ENCODE measurements at regions not wholly inside any gene's neighbourhood (a gene's known extent, or its start where the extent isn't known, plus 50 kb on each side); places are given as distances from the start of the nearest gene placed in this dataset.
"Not testable (repeated sequence)": the region's sequence is repeated elsewhere in the genome, so short reads cannot be mapped to it uniquely, and the experiment has no call there.

DNA sequence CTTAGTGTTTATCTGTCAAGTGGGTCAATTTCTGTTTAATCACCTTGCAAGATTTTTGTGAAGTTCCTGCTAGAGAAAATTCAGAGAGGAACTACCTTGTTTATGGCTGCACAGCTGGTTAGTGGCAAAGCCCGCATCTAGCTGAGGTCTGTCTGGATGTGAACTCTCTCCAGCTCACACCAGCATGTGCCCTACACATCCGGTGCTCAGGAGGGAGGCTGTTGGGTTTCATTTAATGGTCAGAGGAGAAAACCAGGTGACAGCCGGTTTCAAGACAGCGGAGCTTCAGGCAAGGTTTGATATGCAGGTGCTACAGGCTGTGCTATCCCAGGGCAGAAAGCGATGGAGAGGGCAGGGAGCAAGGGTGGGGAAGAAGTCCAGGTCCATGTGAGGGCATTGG is 351.1 kb downstream of the ACTR3B start:
- Mint-ChIP-seq H3K4me3 (ENCODE audit: low read depth) (no peak overlapping the region), H3K27me3 (ENCODE audit: low read depth) (no peaks in the 10 kb centered on the region), H3K9me3 (peaks cover 7% of the 10 kb centered on the region), H3K27ac (no peak overlapping the region), H3K4me1 (ENCODE audit: low read depth) (no peaks in the 10 kb centered on the region), H3K36me3 (ENCODE audit: low read depth) (no peaks in the 10 kb centered on the region)
- DNase-seq (ENCODE audit: low spot score), result no peak
- intact Hi-C loops (cut with micrococcal nuclease), result no loop called here

DNA sequence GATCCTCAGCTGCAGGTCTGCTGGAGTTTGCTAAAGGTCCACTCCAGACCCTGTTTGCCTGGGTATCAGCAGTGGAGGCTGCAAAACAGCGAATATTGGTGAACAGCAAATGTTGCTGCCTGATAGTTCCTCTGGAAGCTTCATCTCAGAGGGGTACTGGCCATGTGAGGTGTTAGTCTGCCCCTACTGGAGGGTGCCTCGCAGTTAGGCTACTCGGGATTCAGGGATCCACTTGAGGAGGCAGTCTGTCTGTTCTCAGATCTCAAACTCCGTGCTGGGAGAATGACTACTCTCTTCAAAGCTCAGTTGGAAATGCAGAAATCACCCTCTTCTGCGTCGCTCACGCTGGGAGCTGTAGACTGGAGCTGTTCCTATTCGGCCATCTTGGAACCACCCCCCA is 362.7 kb downstream of the ACTR3B start:
- H3K27ac Mint-ChIP-seq; H3K4me1 Mint-ChIP-seq (ENCODE audit: low read depth); H3K27me3 Mint-ChIP-seq (ENCODE audit: low read depth); intact Hi-C loops (cut with micrococcal nuclease); DNase-seq (ENCODE audit: low spot score); H3K4me3 Mint-ChIP-seq (ENCODE audit: low read depth); H3K36me3 Mint-ChIP-seq (ENCODE audit: low read depth); H3K9me3 Mint-ChIP-seq: not testable (repeated sequence)

GRCh38 chr7:153130052-153130451 is 370.5 kb downstream of the ACTR3B start:
- Mint-ChIP-seq H3K9me3 (peaks cover 13% of the 10 kb centered on the region), H3K36me3 (ENCODE audit: low read depth) (no peaks in the 10 kb centered on the region), H3K4me1 (ENCODE audit: low read depth) (no peaks in the 10 kb centered on the region), H3K27me3 (ENCODE audit: low read depth) (no peaks in the 10 kb centered on the region), H3K4me3 (ENCODE audit: low read depth) (no peak overlapping the region), H3K27ac (no peak overlapping the region)
- intact Hi-C loops (cut with micrococcal nuclease), result no loop called here
- DNase-seq (ENCODE audit: low spot score), result no peak

DNA sequence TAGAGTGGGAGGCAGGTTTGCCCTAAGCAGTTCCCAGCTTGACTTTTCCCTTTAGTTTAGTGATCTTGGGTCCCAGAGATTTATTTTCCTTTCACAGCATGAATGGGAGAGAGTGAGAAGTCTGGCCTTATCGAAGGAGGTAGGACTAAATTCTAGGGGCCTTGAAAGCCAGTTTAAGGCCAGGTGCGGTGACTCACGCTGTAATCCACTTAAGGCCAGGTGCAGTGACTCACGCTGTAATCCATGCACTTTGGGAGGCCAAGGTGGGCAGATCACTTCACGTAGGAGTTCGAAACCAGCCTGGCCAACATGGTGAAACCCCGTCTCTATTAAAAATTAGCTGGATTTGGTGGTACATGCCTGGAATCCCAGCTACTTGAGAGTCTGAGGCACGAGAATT is 392.2 kb downstream of the ACTR3B start:
- Mint-ChIP-seq H3K27me3 (ENCODE audit: low read depth) (no peaks in the 10 kb centered on the region), H3K27ac (no peak overlapping the region), H3K4me3 (ENCODE audit: low read depth) (no peak overlapping the region), H3K9me3 (peaks cover 23% of the 10 kb centered on the region), H3K4me1 (ENCODE audit: low read depth) (no peaks in the 10 kb centered on the region), H3K36me3 (ENCODE audit: low read depth) (no peaks in the 10 kb centered on the region)
- intact Hi-C loops (cut with micrococcal nuclease), result no loop called here
- DNase-seq (ENCODE audit: low spot score), result no peak

GRCh38 chr7:153152801-153153422 is 393.4 kb downstream of the ACTR3B start:
- no peaks in the 10 kb centered on the region for H3K4me1 Mint-ChIP-seq (ENCODE audit: low read depth)
- H3K4me3 Mint-ChIP-seq (ENCODE audit: low read depth), result no peak overlapping the region

DNA sequence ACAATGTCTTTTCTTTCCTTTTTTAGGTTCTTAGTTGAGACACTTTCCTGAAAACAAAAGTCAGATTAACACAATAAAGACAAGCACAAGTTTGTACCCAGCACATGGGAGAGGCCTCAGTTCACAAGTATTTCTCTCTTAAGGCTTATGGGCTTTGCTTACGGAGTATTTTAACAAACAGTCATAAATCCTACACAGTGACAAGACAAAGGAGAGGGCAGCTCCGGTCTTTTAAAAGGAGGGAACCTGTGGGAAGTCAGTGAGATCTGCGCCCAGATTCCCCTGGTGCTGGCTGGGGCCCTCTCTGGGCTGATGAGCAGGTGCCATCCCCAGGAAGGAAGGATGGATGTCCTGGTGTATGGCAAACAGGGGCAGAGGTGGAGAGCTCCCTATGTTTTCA is 398.6 kb downstream of the ACTR3B start:
- Mint-ChIP-seq H3K4me3 (ENCODE audit: low read depth) (no peak overlapping the region), H3K36me3 (ENCODE audit: low read depth) (no peaks in the 10 kb centered on the region), H3K27ac (no peak overlapping the region), H3K27me3 (ENCODE audit: low read depth) (no peaks in the 10 kb centered on the region), H3K4me1 (ENCODE audit: low read depth) (no peaks in the 10 kb centered on the region), H3K9me3 (peaks cover 7% of the 10 kb centered on the region)
- DNase-seq (ENCODE audit: low spot score), result no peak
- intact Hi-C loops (cut with micrococcal nuclease), result no loop called here

More at GRCh38 chr7:153152801-153153422, 393.4 kb downstream of the ACTR3B start:
- no peaks in the 10 kb centered on the region for H3K27me3 Mint-ChIP-seq (ENCODE audit: low read depth)
- peaks cover 14% of the 10 kb centered on the region for H3K9me3 Mint-ChIP-seq
- no peaks in the 10 kb centered on the region for H3K36me3 Mint-ChIP-seq (ENCODE audit: low read depth)
- DNase-seq (ENCODE audit: low spot score), result no peak
- no peak overlapping the region for H3K27ac Mint-ChIP-seq
- intact Hi-C loops (cut with micrococcal nuclease), result no loop called here

DNA sequence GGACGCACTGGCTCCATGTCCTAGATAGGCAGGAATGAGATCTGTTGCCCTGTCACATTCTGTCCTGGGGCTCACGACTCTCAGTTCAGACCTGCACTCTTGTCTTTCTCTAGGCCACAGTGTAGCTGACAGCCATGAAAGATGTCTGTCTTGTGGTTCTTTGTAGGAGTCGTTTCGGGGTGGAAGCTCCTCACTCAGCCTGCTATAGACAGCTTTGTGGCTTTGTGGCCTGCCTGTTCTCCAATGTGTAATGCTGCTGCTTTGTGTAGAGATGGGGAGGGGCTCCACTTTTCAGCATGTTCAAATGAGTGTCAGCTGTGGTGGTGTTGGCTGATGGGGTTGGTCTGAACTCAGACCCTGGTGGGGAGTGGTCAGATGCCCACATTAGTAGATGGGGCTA is 410.7 kb downstream of the ACTR3B start:
- no peak overlapping the region for H3K4me3 Mint-ChIP-seq (ENCODE audit: low read depth)
- H3K27ac Mint-ChIP-seq, result no peak overlapping the region
- no peaks in the 10 kb centered on the region for H3K27me3 Mint-ChIP-seq (ENCODE audit: low read depth)
- peaks cover 8% of the 10 kb centered on the region for H3K9me3 Mint-ChIP-seq
- intact Hi-C loops (cut with micrococcal nuclease), result no loop called here
- no peaks in the 10 kb centered on the region for H3K36me3 Mint-ChIP-seq (ENCODE audit: low read depth)
- no peak for DNase-seq (ENCODE audit: low spot score)
- H3K4me1 Mint-ChIP-seq (ENCODE audit: low read depth), result no peaks in the 10 kb centered on the region

DNA sequence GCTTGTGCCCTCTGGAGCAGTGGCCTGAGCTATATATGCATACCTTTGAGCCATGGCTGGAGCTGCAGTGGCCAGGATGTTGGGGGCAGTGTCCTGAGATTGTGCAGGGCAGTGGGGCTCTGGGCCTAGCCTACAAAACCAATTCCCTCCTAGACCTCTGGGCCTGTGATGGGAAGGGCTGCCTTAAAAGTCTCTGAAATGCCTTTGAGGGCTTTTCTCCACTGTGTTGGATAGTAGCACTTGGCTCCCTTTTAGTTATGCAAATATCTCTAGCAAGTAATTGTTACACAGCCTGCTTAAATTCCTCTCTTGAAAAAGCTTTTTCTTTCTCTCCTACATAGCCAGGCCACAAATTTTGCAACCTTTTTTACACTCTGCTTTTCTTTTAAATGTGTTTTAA is 426.4 kb downstream of the ACTR3B start:
- intact Hi-C loops (cut with micrococcal nuclease), result no loop called here
- Mint-ChIP-seq H3K27me3 (ENCODE audit: low read depth) (no peaks in the 10 kb centered on the region), H3K36me3 (ENCODE audit: low read depth) (no peaks in the 10 kb centered on the region), H3K4me3 (ENCODE audit: low read depth) (no peak overlapping the region), H3K4me1 (ENCODE audit: low read depth) (no peaks in the 10 kb centered on the region), H3K27ac (no peak overlapping the region), H3K9me3 (no peaks in the 10 kb centered on the region)
- no peak for DNase-seq (ENCODE audit: low spot score)

DNA sequence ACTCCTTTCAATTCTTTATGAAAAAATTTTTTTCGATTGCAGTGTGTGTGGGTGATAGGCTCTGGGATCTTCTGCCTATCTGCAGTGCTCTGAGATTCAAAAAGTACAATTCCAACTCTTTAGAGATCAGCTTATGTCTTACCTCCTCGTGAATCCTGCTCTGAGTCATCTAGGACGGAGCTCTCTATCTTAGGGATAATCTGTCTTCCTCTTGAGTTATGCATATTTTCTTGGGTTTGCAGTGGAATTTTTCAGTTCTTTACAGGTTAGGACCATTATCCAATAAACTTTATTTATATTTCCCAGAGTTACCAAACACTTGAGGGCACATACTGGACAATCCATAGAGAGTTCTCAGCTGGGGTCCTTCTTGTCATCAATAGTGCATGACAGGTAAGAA is 428.6 kb downstream of the ACTR3B start:
- Mint-ChIP-seq H3K9me3 (no peaks in the 10 kb centered on the region), H3K27ac (no peak overlapping the region)

DNA sequence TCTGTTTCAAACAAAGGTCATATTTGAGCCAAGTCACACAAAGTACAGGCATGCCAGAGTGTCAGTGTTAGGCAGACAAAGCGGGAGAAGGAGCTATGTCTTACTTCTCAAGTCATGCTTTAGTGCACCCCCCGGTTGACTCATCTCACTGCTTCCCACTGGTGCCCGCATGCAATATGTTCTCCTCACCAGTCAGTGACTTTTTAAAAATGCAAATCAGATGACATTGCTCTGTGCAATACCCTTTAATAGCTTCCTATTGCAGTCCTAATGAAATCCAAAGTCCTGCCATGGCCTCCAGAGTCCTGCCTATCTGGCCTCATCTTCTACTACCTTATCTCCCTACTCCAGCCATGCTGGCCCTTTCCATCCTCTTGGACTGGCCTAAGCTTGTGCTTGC is 429.1 kb downstream of the ACTR3B start:
- no peak overlapping the region for H3K27ac Mint-ChIP-seq
- H3K27me3 Mint-ChIP-seq (ENCODE audit: low read depth), result no peaks in the 10 kb centered on the region
- no peak overlapping the region for H3K4me3 Mint-ChIP-seq (ENCODE audit: low read depth)
- DNase-seq (ENCODE audit: low spot score), result no peak
- no peaks in the 10 kb centered on the region for H3K36me3 Mint-ChIP-seq (ENCODE audit: low read depth)
- H3K4me1 Mint-ChIP-seq (ENCODE audit: low read depth), result no peaks in the 10 kb centered on the region
- no peaks in the 10 kb centered on the region for H3K9me3 Mint-ChIP-seq
- intact Hi-C loops (cut with micrococcal nuclease), result no loop called here

More for the DNA sequence above, 428.6 kb downstream of the ACTR3B start:
- intact Hi-C loops (cut with micrococcal nuclease), result no loop called here
- no peaks in the 10 kb centered on the region for H3K36me3 Mint-ChIP-seq (ENCODE audit: low read depth)
- no peak overlapping the region for H3K4me3 Mint-ChIP-seq (ENCODE audit: low read depth)
- H3K27me3 Mint-ChIP-seq (ENCODE audit: low read depth), result no peaks in the 10 kb centered on the region
- DNase-seq (ENCODE audit: low spot score), result no peak
- H3K4me1 Mint-ChIP-seq (ENCODE audit: low read depth), result no peaks in the 10 kb centered on the region

DNA sequence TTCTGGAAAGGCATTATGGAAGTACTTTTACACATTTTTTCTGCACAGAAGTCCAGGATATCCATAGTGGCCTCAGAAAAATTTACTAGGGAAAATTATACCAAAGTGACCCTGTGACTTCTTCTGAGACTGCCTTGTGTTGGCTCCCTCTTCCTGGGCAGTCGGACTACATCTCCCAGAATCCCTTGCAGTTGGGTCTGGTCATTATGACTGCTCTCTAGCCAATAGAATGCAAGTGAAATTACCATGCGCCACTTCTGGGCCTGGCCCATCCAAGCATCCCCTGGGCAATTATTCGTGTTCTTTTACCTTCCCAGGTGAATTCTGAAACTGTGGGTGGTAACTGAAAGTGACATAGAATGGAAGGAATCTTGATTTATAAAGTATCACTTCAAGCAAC is 430.9 kb downstream of the ACTR3B start:
- no peak overlapping the region for H3K27ac Mint-ChIP-seq
- H3K27me3 Mint-ChIP-seq (ENCODE audit: low read depth), result no peaks in the 10 kb centered on the region
- no peaks in the 10 kb centered on the region for H3K4me1 Mint-ChIP-seq (ENCODE audit: low read depth)
- intact Hi-C loops (cut with micrococcal nuclease), result no loop called here
- no peak overlapping the region for H3K4me3 Mint-ChIP-seq (ENCODE audit: low read depth)
- no peaks in the 10 kb centered on the region for H3K9me3 Mint-ChIP-seq
- no peak for DNase-seq (ENCODE audit: low spot score)
- H3K36me3 Mint-ChIP-seq (ENCODE audit: low read depth), result no peaks in the 10 kb centered on the region

- no peaks in the 10 kb centered on the region for H3K9me3 Mint-ChIP-seq
- H3K4me3 Mint-ChIP-seq (ENCODE audit: low read depth), result no peak overlapping the region
- H3K27ac Mint-ChIP-seq, result no peak overlapping the region
- H3K27me3 Mint-ChIP-seq (ENCODE audit: low read depth), result no peaks in the 10 kb centered on the region
- intact Hi-C loops (cut with micrococcal nuclease), result no loop called here
- no peaks in the 10 kb centered on the region for H3K4me1 Mint-ChIP-seq (ENCODE audit: low read depth)
- no peaks in the 10 kb centered on the region for H3K36me3 Mint-ChIP-seq (ENCODE audit: low read depth)
- no peak for DNase-seq (ENCODE audit: low spot score)
These were observed 431.4 kb downstream of the ACTR3B start for GRCh38 chr7:153190986-153191385.

GRCh38 chr7:153193144-153193595 is 433.6 kb downstream of the ACTR3B start:
- intact Hi-C loops (cut with micrococcal nuclease), result no loop called here
- Mint-ChIP-seq H3K27ac (no peak overlapping the region), H3K36me3 (ENCODE audit: low read depth) (no peaks in the 10 kb centered on the region), H3K27me3 (ENCODE audit: low read depth) (no peaks in the 10 kb centered on the region), H3K4me1 (ENCODE audit: low read depth) (no peaks in the 10 kb centered on the region), H3K9me3 (peaks cover 4% of the 10 kb centered on the region), H3K4me3 (ENCODE audit: low read depth) (no peak overlapping the region)
- no peak for DNase-seq (ENCODE audit: low spot score)

- Mint-ChIP-seq H3K9me3 (peaks cover 49% of the 10 kb centered on the region), H3K27ac (no peak overlapping the region), H3K27me3 (ENCODE audit: low read depth) (no peaks in the 10 kb centered on the region), H3K36me3 (ENCODE audit: low read depth) (no peaks in the 10 kb centered on the region), H3K4me3 (ENCODE audit: low read depth) (no peak overlapping the region), H3K4me1 (ENCODE audit: low read depth) (no peaks in the 10 kb centered on the region)
- DNase-seq (ENCODE audit: low spot score), result no peak
- intact Hi-C loops (cut with micrococcal nuclease), result no loop called here
These were observed 457.5 kb downstream of the ACTR3B start for GRCh38 chr7:153217032-153217431.
